Gastroesophageal sphincter (tissue), 4 donors: ENCODE measurements at regions not wholly inside any gene's neighbourhood (a gene's known extent, or its start where the extent isn't known, plus 50 kb on each side); places are given as distances from the start of the nearest gene placed in this dataset.

ENCODE experiments used
- ATAC-seq: fragments of 150-250 bp; one replicate; pipeline ENCODE4 v1.9.1; 2016; ENCODE audit warnings: mild to moderate bottlenecking, moderate library complexity
- H3K27ac ChIP-seq, 4 donors: fragments of 200-600 bp; sonication (generic) in 3 of 4; 1 replicate in 3 of 4; 2 replicates in 1 of 4; pipeline ENCODE4 v1.5.1; 2016 to 2019
- H3K27me3 ChIP-seq: fragments of 200-600 bp; sonication (generic); one replicate; pipeline ENCODE4 v1.5.1; 2019
- H3K36me3 ChIP-seq, 2 donors: fragments of 200-600 bp; sonication (generic); one replicate each; pipeline ENCODE4 v1.5.1; 2019; ENCODE audit warnings: control low read depth in 1 of 2
- H3K4me1 ChIP-seq, 3 donors: fragments of 200-600 bp; sonication (generic); 1 replicate in 2 of 3; 2 replicates in 1 of 3; pipeline ENCODE4 v1.5.1; 2016 to 2019; ENCODE audit warnings: control low read depth in 2 of 3
- H3K4me3 ChIP-seq, 2 donors: fragments of 200-600 bp; sonication (generic); one replicate each; pipeline ENCODE4 v1.5.1; 2019; ENCODE audit warnings: mild to moderate bottlenecking in 1 of 2, moderate library complexity in 1 of 2
- H3K9me3 ChIP-seq, 3 donors: fragments of 200-600 bp; sonication (generic); one replicate each; pipeline ENCODE4 v1.5.1; 2017 to 2019; ENCODE audit warnings: control low read depth in 2 of 3
- EP300 ChIP-seq: sonication (generic); formaldehyde crosslinking; IDR thresholded peaks from one replicate; pipeline ENCODE4 v1.6.1; 2017; ENCODE audit warnings: antibody characterized with exemption, mild to moderate bottlenecking
- POLR2A ChIP-seq, 2 donors: fragments of 450-650 bp; IDR thresholded peaks; one replicate each; pipeline ENCODE4 v1.6.1; 2017; ENCODE audit warnings: antibody characterized with exemption in 2 of 2, mild to moderate bottlenecking in 2 of 2, moderate library complexity in 1 of 2
- POLR2AphosphoS5 ChIP-seq: sonication (generic); formaldehyde crosslinking; IDR thresholded peaks from one replicate; pipeline ENCODE4 v1.6.1; 2017; ENCODE audit warnings: antibody characterized with exemption
- WGBS, 2 donors: methylation state at CpG; one replicate each; pipeline ENCODE4 v1.1.5; 2018; ENCODE audit warnings: low coverage in 1 of 2; 5-methylcytosine and 5-hydroxymethylcytosine counted together
- TF ChIP-seq, protein P1 (sequence below), 4 experiments: fragments of 200-600 bp in 2 of 4; fragments of 450-650 bp in 2 of 4; sonication (generic) in 1 of 4; IDR thresholded peaks; one replicate each; pipeline ENCODE4 v1.5.1; 2017 to 2019; ENCODE audit warnings: antibody characterized with exemption in 4 of 4, mild to moderate bottlenecking in 2 of 4, moderate library complexity in 2 of 4

DNA sequence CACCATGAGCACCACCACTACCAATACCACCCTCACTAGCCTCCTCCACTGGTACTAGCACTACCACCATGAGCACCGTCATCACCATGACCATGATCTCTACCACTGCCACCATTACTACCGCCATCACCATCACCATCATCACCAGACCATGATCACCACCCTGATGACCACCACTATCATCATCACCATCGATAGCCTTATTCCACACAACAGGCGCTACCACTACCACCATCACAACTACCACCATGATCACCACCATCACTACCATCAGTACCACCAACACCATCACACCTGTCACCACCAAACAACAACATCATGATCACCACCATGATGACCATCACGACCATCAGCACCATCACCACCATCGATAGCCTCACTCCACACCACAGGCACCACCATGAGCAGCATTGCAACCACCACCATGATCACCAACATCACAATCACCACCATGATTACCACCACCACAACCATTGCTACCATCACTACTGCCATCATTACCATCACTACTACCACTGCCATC, 56.6 kb upstream of the CASZ1 start:
- Histone ChIP-seq H3K4me1 (no peaks in the 10 kb centered on the region), H3K27me3 (no peaks in the 10 kb centered on the region), H3K9me3 (no peaks in the 10 kb centered on the region), H3K4me3 (no peak overlapping the region), H3K36me3 (no peaks in the 10 kb centered on the region), H3K27ac (no peak overlapping the region)
- 82 to 87% methylated on average over 6 of the region's 6 CpGs for WGBS, 2 donors
- ATAC-seq = no peak
- TF ChIP-seq, protein P1, sequence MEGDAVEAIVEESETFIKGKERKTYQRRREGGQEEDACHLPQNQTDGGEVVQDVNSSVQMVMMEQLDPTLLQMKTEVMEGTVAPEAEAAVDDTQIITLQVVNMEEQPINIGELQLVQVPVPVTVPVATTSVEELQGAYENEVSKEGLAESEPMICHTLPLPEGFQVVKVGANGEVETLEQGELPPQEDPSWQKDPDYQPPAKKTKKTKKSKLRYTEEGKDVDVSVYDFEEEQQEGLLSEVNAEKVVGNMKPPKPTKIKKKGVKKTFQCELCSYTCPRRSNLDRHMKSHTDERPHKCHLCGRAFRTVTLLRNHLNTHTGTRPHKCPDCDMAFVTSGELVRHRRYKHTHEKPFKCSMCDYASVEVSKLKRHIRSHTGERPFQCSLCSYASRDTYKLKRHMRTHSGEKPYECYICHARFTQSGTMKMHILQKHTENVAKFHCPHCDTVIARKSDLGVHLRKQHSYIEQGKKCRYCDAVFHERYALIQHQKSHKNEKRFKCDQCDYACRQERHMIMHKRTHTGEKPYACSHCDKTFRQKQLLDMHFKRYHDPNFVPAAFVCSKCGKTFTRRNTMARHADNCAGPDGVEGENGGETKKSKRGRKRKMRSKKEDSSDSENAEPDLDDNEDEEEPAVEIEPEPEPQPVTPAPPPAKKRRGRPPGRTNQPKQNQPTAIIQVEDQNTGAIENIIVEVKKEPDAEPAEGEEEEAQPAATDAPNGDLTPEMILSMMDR (IDR thresholded peaks at IDR 0.05) = no peak
- TF ChIP-seq POLR2A (IDR thresholded peaks at IDR 0.05) = no peak
- no peak for TF ChIP-seq POLR2AphosphoS5
- TF ChIP-seq EP300 = no peak

DNA sequence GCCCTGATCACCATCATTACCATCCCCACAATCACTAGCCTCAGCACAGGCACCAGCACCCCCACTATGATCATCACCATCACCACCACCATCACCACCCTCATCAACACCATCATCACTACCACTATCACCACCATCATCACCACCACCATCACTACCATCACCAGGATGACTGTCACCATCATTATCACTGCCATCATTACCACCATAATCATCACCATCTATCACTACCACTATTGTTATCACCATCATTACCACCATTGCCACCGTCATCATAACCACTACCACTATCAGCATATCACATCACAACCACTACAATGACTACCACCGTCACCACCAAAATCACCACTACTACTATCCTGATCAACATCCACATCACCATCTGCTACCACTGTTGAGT, 57.3 kb upstream of the CASZ1 start:
- no peaks in the 10 kb centered on the region for H3K27me3 ChIP-seq
- no peak for ATAC-seq
- H3K4me3 ChIP-seq = no peak overlapping the region
- H3K36me3 ChIP-seq = no peaks in the 10 kb centered on the region
- WGBS, 2 donors = 89 to 90% methylated on average over 2 of the region's 2 CpGs
- H3K9me3 ChIP-seq = no peaks in the 10 kb centered on the region
- H3K4me1 ChIP-seq = no peaks in the 10 kb centered on the region
- no peak for TF ChIP-seq POLR2AphosphoS5
- TF ChIP-seq EP300 = no peak
- no peak for TF ChIP-seq POLR2A (IDR thresholded peaks at IDR 0.05)
- TF ChIP-seq, protein P1 (IDR thresholded peaks at IDR 0.05) = no peak
- no peak overlapping the region for H3K27ac ChIP-seq

DNA sequence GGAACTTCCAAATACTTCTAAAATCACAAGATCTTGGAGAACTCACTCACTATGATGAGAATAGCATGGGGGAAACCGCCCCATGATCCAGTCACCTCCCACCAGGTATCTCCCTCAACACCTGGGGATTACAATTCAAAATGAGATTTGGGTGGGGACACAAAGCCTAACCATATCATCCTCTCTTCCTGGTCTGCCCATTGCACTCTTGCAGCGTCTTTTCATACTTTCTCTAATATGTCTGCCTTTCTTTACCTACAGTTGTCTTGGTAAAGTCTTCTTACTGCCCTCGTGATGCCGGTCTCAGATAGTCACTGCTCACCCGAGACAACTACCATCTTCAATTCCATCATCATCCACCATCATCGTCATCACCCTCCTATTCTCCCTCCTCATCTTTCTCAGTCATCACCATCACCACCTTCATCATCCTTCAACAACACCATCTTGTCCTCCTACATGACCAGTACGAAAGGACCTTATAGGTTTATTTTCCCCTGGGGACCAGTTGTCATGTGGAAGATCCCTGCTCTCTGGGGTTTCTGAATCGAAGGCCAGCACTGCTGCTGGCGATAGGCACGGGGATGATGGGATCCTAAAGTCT, 58.5 kb upstream of the CASZ1 start:
- no peaks in the 10 kb centered on the region for H3K36me3 ChIP-seq
- no peak overlapping the region for H3K4me3 ChIP-seq
- H3K9me3 ChIP-seq = no peaks in the 10 kb centered on the region
- no peaks in the 10 kb centered on the region for H3K4me1 ChIP-seq
- ATAC-seq = no peak
- 95% methylated on average over 9 to 10 of the region's 10 CpGs for WGBS, 2 donors
- TF ChIP-seq POLR2A (IDR thresholded peaks at IDR 0.05) (no peak), POLR2AphosphoS5 (no peak), EP300 (no peak)
- TF ChIP-seq, protein P1 (IDR thresholded peaks at IDR 0.05) = no peak
- no peak overlapping the region for H3K27ac ChIP-seq
- H3K27me3 ChIP-seq = peaks cover 3% of the 10 kb centered on the region

DNA sequence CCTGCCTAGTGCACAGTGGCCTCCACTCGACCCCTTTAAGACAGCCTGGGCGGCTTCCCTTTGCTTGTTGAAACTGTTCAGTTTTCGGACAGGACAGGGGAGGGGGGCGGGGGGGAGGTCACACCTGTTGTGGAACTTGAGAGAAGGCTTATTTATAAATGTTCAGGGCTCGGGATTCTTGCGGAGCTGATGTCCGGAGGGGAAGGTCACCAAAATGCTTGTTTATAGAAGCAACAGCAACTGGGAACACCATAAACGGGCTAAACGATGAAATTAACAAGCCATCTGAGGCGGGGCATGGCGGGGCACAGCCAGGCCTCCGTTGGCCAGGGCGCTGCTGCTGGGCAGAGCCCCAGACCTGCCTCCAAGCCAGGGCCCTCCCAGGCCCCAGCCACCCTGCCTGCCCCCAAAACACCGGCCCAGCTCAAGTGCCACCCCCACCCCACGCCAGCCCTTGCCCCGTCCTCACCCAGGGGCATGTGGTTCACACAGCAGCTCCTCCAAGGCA, 59.8 kb upstream of the CASZ1 start:
- H3K4me3 ChIP-seq = no peak overlapping the region
- H3K9me3 ChIP-seq = no peaks in the 10 kb centered on the region
- no peak overlapping the region for H3K27ac ChIP-seq
- ATAC-seq = no peak
- peaks cover 3% of the 10 kb centered on the region for H3K27me3 ChIP-seq
- WGBS, 2 donors = no CpG with 5 or more reads among the region's 16 CpGs
- H3K4me1 ChIP-seq = no peaks in the 10 kb centered on the region
- TF ChIP-seq POLR2A (IDR thresholded peaks at IDR 0.05) (no peak), POLR2AphosphoS5 (peak; percentile 28)
- H3K36me3 ChIP-seq = no peaks in the 10 kb centered on the region

DNA sequence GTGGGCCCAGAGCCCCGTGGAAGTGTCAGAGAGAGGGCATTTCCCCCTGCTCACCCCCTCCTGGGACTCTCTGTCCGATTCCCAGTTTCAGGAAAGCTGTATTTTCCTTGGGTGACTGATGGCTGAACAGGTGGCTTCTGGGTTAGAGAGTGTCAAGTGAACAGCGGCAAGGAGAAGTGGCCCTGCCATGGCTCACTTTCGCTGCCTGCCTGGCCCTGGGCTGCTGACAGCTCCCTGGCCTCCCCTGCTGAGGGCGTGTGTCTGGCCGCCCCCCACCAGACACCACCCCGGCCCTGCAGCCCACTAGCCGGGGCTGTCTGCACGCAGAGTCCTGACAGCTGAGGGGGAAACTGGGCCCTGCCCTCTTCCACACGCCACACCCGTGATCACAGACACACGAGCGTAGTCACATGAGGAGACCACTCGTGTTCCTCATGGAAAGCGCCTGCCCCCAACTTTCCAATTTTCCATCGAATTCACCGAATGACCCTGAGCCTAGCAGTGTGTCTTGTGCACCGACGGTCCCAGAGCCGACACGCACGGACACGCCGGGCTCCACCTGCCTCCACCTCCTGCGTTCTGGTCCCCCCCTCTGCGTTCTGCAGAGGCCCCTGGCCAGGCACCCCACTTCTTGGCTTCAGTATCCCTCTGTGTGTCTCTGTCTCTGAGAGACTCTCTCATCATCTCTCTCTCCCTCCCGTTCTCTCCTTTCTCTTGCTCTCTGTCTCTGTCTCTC, 60.6 kb upstream of the CASZ1 start:
- Histone ChIP-seq H3K4me3 (no peak overlapping the region), H3K9me3 (no peaks in the 10 kb centered on the region), H3K36me3 (no peaks in the 10 kb centered on the region), H3K4me1 (peaks cover 0 to 6% (median 0%) of the 10 kb centered on the region in 3 donors), H3K27ac (no peak overlapping the region), H3K27me3 (peaks cover 3% of the 10 kb centered on the region)
- TF ChIP-seq, protein P1 (IDR thresholded peaks at IDR 0.05) = no peak
- TF ChIP-seq EP300 (no peak), POLR2A (IDR thresholded peaks at IDR 0.05) (no peak), POLR2AphosphoS5 (no peak)
- ATAC-seq = no peak
- 75 to 77% methylated on average over 9 to 17 of the region's 27 CpGs for WGBS, 2 donors
